ENCODE measurements at regions not wholly inside any gene's neighbourhood (a gene's known extent, or its start where the extent isn't known, plus 50 kb on each side); places are given as distances from the start of the nearest gene placed in this dataset.
A peak's percentile ranks its signal among the peaks of the same experiment; 100 is the strongest.
"Not testable (repeated sequence)": the region's sequence is repeated elsewhere in the genome, so short reads cannot be mapped to it uniquely, and the experiment has no call there.

GRCh38 chr2:234249873-234250272 lies 199.4 kb downstream of the SPP2 start:
- dilution Hi-C loops (cut with MboI; ENCODE audit: extremely low pct_ligation_motif_present, low sequenced_read_pairs), result no loop called here
- Histone ChIP-seq H3K9ac (ENCODE audit: control insufficient read depth, extremely low read depth, insufficient read depth, low read length) (peak overlapping the region; percentile 83), H3K4me1 (ENCODE audit: control insufficient read depth, extremely low read depth, insufficient read depth, low read length) (peaks cover 72% of the 10 kb centered on the region), H3K9me3 (ENCODE audit: control insufficient read depth, low read depth, low read length) (no peaks in the 10 kb centered on the region), H3K36me3 (ENCODE audit: control insufficient read depth in 2 of 2, extremely low read depth in 1 of 2, insufficient read depth in 2 of 2, low read length in 2 of 2) (no peaks in the 10 kb centered on the region), H2AFZ (ENCODE audit: control insufficient read depth, low read length) (no peak overlapping the region), H4K20me1 (ENCODE audit: control insufficient read depth, extremely low read depth, insufficient read depth, low read length) (no peaks in the 10 kb centered on the region), H3K79me2 (ENCODE audit: control insufficient read depth, insufficient read depth, low read length) (no peaks in the 10 kb centered on the region), H3K27ac (ENCODE audit: control insufficient read depth, insufficient read depth, low read length) (peak overlapping the region; percentile 99), H3K27me3 (ENCODE audit: control insufficient read depth, extremely low read depth, insufficient read depth, low read length) (no peaks in the 10 kb centered on the region), H3K9me1 (ENCODE audit: control insufficient read depth, extremely low read depth, insufficient read depth, low read length) (no peaks in the 10 kb centered on the region), H3K4me2 (ENCODE audit: control insufficient read depth, extremely low read depth, insufficient read depth, low read depth, low read length) (peak overlapping the region; percentile 78), H3K4me3 (ENCODE audit: control insufficient read depth in 2 of 3, extremely low read depth in 1 of 3, insufficient read depth in 2 of 3, low read depth in 1 of 3, low read length in 3 of 3) (peak overlapping the region in 1 of 3 experiments; percentile 41)
- DNase-seq (ENCODE audit: low read depth, low spot score) (peak; percentile 77), FAIRE-seq (peak; percentile 93)
- TF ChIP-seq CTCF (optimal IDR thresholded peaks at IDR 0.05 in 1 of 3, IDR thresholded peaks at IDR 0.05 in 1 of 3, conservative IDR thresholded peaks at IDR 0.05 in 1 of 3; ENCODE audit: extremely low read depth in 1 of 3, insufficient read depth in 2 of 3, low read length in 3 of 3), result no peak
- no peak for TF ChIP-seq EZH2 (IDR thresholded peaks at IDR 0.05; ENCODE audit: low read length)

- peaks cover 72% of the 10 kb centered on the region for H3K4me1 ChIP-seq (ENCODE audit: control insufficient read depth, extremely low read depth, insufficient read depth, low read length)
- no peak overlapping the region for H2AFZ ChIP-seq (ENCODE audit: control insufficient read depth, low read length)
- no peaks in the 10 kb centered on the region for H3K36me3 ChIP-seq (ENCODE audit: control insufficient read depth in 2 of 2, extremely low read depth in 1 of 2, insufficient read depth in 2 of 2, low read length in 2 of 2)
- H3K4me2 ChIP-seq (ENCODE audit: control insufficient read depth, extremely low read depth, insufficient read depth, low read depth, low read length), result peak overlapping the region; percentile 78
- DNase-seq (ENCODE audit: low read depth, low spot score), result no peak
- no peaks in the 10 kb centered on the region for H4K20me1 ChIP-seq (ENCODE audit: control insufficient read depth, extremely low read depth, insufficient read depth, low read length)
- dilution Hi-C loops (cut with MboI; ENCODE audit: extremely low pct_ligation_motif_present, low sequenced_read_pairs), result no loop called here
- peak overlapping the region in 2 of 3 experiments; percentile 13 to 41 for H3K4me3 ChIP-seq (ENCODE audit: control insufficient read depth in 2 of 3, extremely low read depth in 1 of 3, insufficient read depth in 2 of 3, low read depth in 1 of 3, low read length in 3 of 3)
- peak overlapping the region; percentile 83 for H3K9ac ChIP-seq (ENCODE audit: control insufficient read depth, extremely low read depth, insufficient read depth, low read length)
- no peaks in the 10 kb centered on the region for H3K27me3 ChIP-seq (ENCODE audit: control insufficient read depth, extremely low read depth, insufficient read depth, low read length)
- no peaks in the 10 kb centered on the region for H3K9me1 ChIP-seq (ENCODE audit: control insufficient read depth, extremely low read depth, insufficient read depth, low read length)
- H3K27ac ChIP-seq (ENCODE audit: control insufficient read depth, insufficient read depth, low read length), result peak overlapping the region; percentile 99
- TF ChIP-seq EZH2 (IDR thresholded peaks at IDR 0.05; ENCODE audit: low read length), result no peak
- TF ChIP-seq CTCF (optimal IDR thresholded peaks at IDR 0.05 in 1 of 3, IDR thresholded peaks at IDR 0.05 in 1 of 3, conservative IDR thresholded peaks at IDR 0.05 in 1 of 3; ENCODE audit: extremely low read depth in 1 of 3, insufficient read depth in 2 of 3, low read length in 3 of 3), result peak; percentile 30 to 52 (median 36)
- H3K79me2 ChIP-seq (ENCODE audit: control insufficient read depth, insufficient read depth, low read length), result no peaks in the 10 kb centered on the region
- peak; percentile 34 for FAIRE-seq
- H3K9me3 ChIP-seq (ENCODE audit: control insufficient read depth, low read depth, low read length), result no peaks in the 10 kb centered on the region
Observed at GRCh38 chr2:234249034-234249735, 198.7 kb downstream of the SPP2 start.

- H3K36me3 ChIP-seq (ENCODE audit: control insufficient read depth in 2 of 2, extremely low read depth in 1 of 2, insufficient read depth in 2 of 2, low read length in 2 of 2); H3K4me2 ChIP-seq (ENCODE audit: control insufficient read depth, extremely low read depth, insufficient read depth, low read depth, low read length); H3K9me3 ChIP-seq (ENCODE audit: control insufficient read depth, low read depth, low read length); DNase-seq (ENCODE audit: low read depth, low spot score); H3K27me3 ChIP-seq (ENCODE audit: control insufficient read depth, extremely low read depth, insufficient read depth, low read length); H3K4me3 ChIP-seq (ENCODE audit: control insufficient read depth in 2 of 3, extremely low read depth in 1 of 3, insufficient read depth in 2 of 3, low read depth in 1 of 3, low read length in 3 of 3); H3K79me2 ChIP-seq (ENCODE audit: control insufficient read depth, insufficient read depth, low read length); H4K20me1 ChIP-seq (ENCODE audit: control insufficient read depth, extremely low read depth, insufficient read depth, low read length); FAIRE-seq; H3K9me1 ChIP-seq (ENCODE audit: control insufficient read depth, extremely low read depth, insufficient read depth, low read length); dilution Hi-C loops (cut with MboI; ENCODE audit: extremely low pct_ligation_motif_present, low sequenced_read_pairs); H2AFZ ChIP-seq (ENCODE audit: control insufficient read depth, low read length): not testable (repeated sequence)
- Histone ChIP-seq H3K27ac (ENCODE audit: control insufficient read depth, insufficient read depth, low read length) (peak overlapping the region; percentile 99), H3K4me1 (ENCODE audit: control insufficient read depth, extremely low read depth, insufficient read depth, low read length) (peaks cover 77% of the 10 kb centered on the region), H3K9ac (ENCODE audit: control insufficient read depth, extremely low read depth, insufficient read depth, low read length) (peak overlapping the region; percentile 83)
Observed at GRCh38 chr2:234248213-234248710, 197.8 kb downstream of the SPP2 start.

Measured in keratinocyte (primary cell).